T-cell (primary cell): ENCODE measurements at regions not wholly inside any gene's neighbourhood (a gene's known extent, or its start where the extent isn't known, plus 50 kb on each side); places are given as distances from the start of the nearest gene placed in this dataset.

Experiments used
- ATAC-seq, 4 experiments: fragments of 200-7000 bp in 3 of 4; fragments of 150-1000 bp in 1 of 4; cut with Tn5 transposase; replicated peaks in 1 of 4; 1 replicate in 3 of 4; 2 replicates in 1 of 4; pipeline ENCODE4 v1.10.0; 2021; ENCODE audit warnings: moderate library complexity in 3 of 4, mild to moderate bottlenecking in 2 of 4, moderate number of reproducible peaks in 1 of 4
- CTCF ChIA-PET, 2 donors: fragments of 300-600 bp; sonication (Branson Sonifier 250); formaldehyde crosslinking; loops; one replicate each; lab custom pipeline; 2022; ENCODE audit warnings: antibody characterized with exemption in 2 of 2; lab: Charles Lee
- POLR2A ChIA-PET, 2 donors: fragments of 300-600 bp; sonication (Branson Sonifier 250); formaldehyde crosslinking; loops; one replicate each; lab custom pipeline; 2022; ENCODE audit warnings: antibody characterized with exemption in 2 of 2; lab: Charles Lee
- DNase-seq, 35 experiments: peaks; one replicate each; pipeline versions ENCODE4 v3.0.0 to v3.0.0-alpha.2; 2013 to 2023
- H3K27ac ChIP-seq: one replicate; pipeline ENCODE4 v1.5.1; 2013; ENCODE audit warnings: low read length
- H3K27me3 ChIP-seq, 2 experiments: replicated peaks in 1 of 2; 1 replicate in 1 of 2; 2 replicates in 1 of 2; pipeline versions ENCODE4 v1.6.1 to v1.7.0; 2013; ENCODE audit warnings: low read length in 1 of 2, mixed read lengths in 1 of 2; ENCODE audit not compliant: control insufficient read depth in 2 of 2, insufficient read depth in 2 of 2; ENCODE audit errors: extremely low read depth in 1 of 2
- H3K36me3 ChIP-seq, 2 donors: 1 replicate in 1 of 2; 2 replicates in 1 of 2; pipeline versions ENCODE4 v1.6.1 to v1.7.0; 2013; ENCODE audit warnings: low read length in 1 of 2; ENCODE audit not compliant: control insufficient read depth in 2 of 2, insufficient read depth in 1 of 2; ENCODE audit errors: extremely low read depth in 1 of 2
- H3K4me1 ChIP-seq, 2 experiments: 1 replicate in 1 of 2; 2 replicates in 1 of 2; pipeline versions ENCODE4 v1.6.1 to v1.7.0; 2013; ENCODE audit warnings: low read length in 2 of 2, mixed read lengths in 1 of 2; ENCODE audit not compliant: insufficient read depth in 2 of 2, control insufficient read depth in 1 of 2; ENCODE audit errors: extremely low read depth in 1 of 2
- H3K4me3 ChIP-seq, 2 donors: 1 replicate in 1 of 2; 2 replicates in 1 of 2; pipeline versions ENCODE4 v1.5.1 to v1.7.0; 2013; ENCODE audit warnings: mild to moderate bottlenecking in 2 of 2, low read length in 1 of 2, moderate library complexity in 1 of 2; ENCODE audit not compliant: control insufficient read depth in 1 of 2; ENCODE audit errors: extremely low read depth in 1 of 2
- H3K9me3 ChIP-seq: 2 replicates; pipeline ENCODE4 v1.7.0; 2013
- H3K27ac Mint-ChIP-seq, 2 donors: one replicate each; pipeline ENCODE4 v1.8.0; 2020 to 2021; ENCODE audit warnings: mild to moderate bottlenecking in 2 of 2, mixed read lengths in 2 of 2
- H3K27me3 Mint-ChIP-seq, 2 donors: one replicate each; pipeline ENCODE4 v1.8.0; 2021 to 2022; ENCODE audit warnings: mixed read lengths in 2 of 2
- H3K36me3 Mint-ChIP-seq: one replicate; pipeline ENCODE4 v1.8.0; 2021; ENCODE audit warnings: mixed read lengths
- H3K4me1 Mint-ChIP-seq, 3 donors: one replicate each; pipeline ENCODE4 v1.8.0; 2020 to 2022; ENCODE audit warnings: mixed read lengths in 3 of 3, mild to moderate bottlenecking in 1 of 3
- H3K4me3 Mint-ChIP-seq, 3 donors: one replicate each; pipeline ENCODE4 v1.8.0; 2020 to 2022; ENCODE audit warnings: mild to moderate bottlenecking in 3 of 3, mixed read lengths in 3 of 3, moderate library complexity in 3 of 3
- H3K9me3 Mint-ChIP-seq, 3 donors: one replicate each; pipeline ENCODE4 v1.8.0; 2020 to 2022; ENCODE audit warnings: mixed read lengths in 3 of 3
- WGBS: methylation state at CpG from one replicate; pipeline ENCODE4 v1.1.5; 2013; ENCODE audit warnings: missing lambda C conversion rate; ENCODE audit not compliant: insufficient coverage; 5-methylcytosine and 5-hydroxymethylcytosine counted together

GRCh38 chr4:87901422-87901992 lies 68.7 kb downstream of the MEPE start:
- H3K36me3 ChIP-seq = no peaks in the 10 kb centered on the region
- peaks cover 0 to 5% of the 10 kb centered on the region in 2 experiments for H3K4me1 ChIP-seq
- no peak overlapping the region for H3K27ac ChIP-seq
- H3K4me3 ChIP-seq = no peak overlapping the region
- no peak overlapping the region for H3K4me3 Mint-ChIP-seq
- DNase-seq (no peak), ATAC-seq (no peak)
- no peaks in the 10 kb centered on the region for H3K36me3 Mint-ChIP-seq
- WGBS = no CpG with 5 or more reads among the region's 1 CpG
- H3K9me3 ChIP-seq = no peaks in the 10 kb centered on the region
- H3K27me3 ChIP-seq = peaks cover 0 to 2% of the 10 kb centered on the region in 2 experiments
- H3K27me3 Mint-ChIP-seq = peaks cover 11 to 22% of the 10 kb centered on the region in 2 donors
- H3K9me3 Mint-ChIP-seq = no peaks in the 10 kb centered on the region
- CTCF ChIA-PET = no interaction called here
- POLR2A ChIA-PET = no interaction called here
- H3K27ac Mint-ChIP-seq = no peak overlapping the region
- peaks cover 0 to 8% (median 4%) of the 10 kb centered on the region in 3 donors for H3K4me1 Mint-ChIP-seq

DNA sequence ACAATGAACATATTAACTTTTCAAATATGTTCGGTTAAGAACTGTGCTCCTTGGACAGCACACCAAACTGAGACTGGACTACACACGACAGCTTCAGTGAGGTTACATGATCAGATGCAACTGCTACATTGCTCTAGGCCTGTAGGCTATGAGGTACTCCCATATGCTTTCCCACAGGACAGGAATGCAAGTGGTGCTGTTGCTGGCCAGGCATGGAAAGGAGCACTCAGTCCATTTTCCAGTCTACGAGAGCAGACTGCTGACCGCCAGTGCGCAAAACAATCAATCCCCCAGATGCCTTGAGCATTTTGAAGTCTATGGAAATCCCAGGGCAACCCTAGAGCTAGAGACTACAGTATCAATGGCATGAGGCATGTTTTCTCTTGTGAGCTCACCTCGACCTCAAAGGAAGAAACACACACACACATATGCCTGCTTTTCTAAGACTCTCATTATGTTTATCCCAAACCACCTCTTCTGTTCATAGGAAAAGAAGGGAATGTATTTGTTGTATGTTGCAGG lies 70.8 kb upstream of the SPP1 start:
- Mint-ChIP-seq H3K36me3 (no peaks in the 10 kb centered on the region), H3K4me1 (no peaks in the 10 kb centered on the region), H3K4me3 (no peak overlapping the region), H3K27ac (no peak overlapping the region), H3K9me3 (no peaks in the 10 kb centered on the region), H3K27me3 (peaks cover 15 to 25% of the 10 kb centered on the region in 2 donors)
- 94% methylated on average over 5 of the region's 6 CpGs for WGBS
- Histone ChIP-seq H3K4me1 (peaks cover 0 to 5% of the 10 kb centered on the region in 2 experiments), H3K9me3 (no peaks in the 10 kb centered on the region), H3K27ac (no peak overlapping the region), H3K27me3 (peaks cover 0 to 4% of the 10 kb centered on the region in 2 experiments), H3K36me3 (no peaks in the 10 kb centered on the region), H3K4me3 (no peak overlapping the region)
- POLR2A ChIA-PET = no interaction called here
- CTCF ChIA-PET = no interaction called here
- ATAC-seq = no peak
- no peak for DNase-seq

DNA sequence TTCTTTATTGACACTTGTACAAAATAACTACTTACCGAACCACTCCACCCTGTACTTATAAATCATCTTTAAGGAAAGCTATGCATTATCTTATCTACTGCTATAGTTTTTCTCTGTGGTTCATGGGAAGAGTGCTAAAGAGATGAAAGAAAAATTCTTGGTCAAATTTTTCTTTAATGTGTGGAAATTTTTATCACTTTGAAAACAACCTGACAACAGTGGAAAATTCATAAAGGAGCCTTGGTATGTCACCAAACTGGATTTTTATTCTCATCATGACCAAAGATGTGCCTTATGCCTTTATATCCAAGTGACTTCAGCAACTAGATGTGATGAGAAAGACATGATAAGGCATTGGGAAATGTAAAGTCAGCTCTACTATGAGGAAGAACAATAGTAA lies 67.2 kb upstream of the SPP1 start:
- CTCF ChIA-PET = no interaction called here
- no peak for ATAC-seq
- WGBS = no CpG with 5 or more reads among the region's 1 CpG

GRCh38 chr4:87910795-87911194 lies 64.7 kb upstream of the SPP1 start:
- Mint-ChIP-seq H3K9me3 (no peaks in the 10 kb centered on the region), H3K27ac (no peak overlapping the region), H3K4me3 (no peak overlapping the region), H3K27me3 (peaks cover 11 to 19% of the 10 kb centered on the region in 2 donors), H3K36me3 (no peaks in the 10 kb centered on the region), H3K4me1 (no peaks in the 10 kb centered on the region)
- Histone ChIP-seq H3K27me3 (peaks cover 0 to 5% of the 10 kb centered on the region in 2 experiments), H3K4me3 (no peak overlapping the region), H3K27ac (no peak overlapping the region), H3K36me3 (no peaks in the 10 kb centered on the region), H3K4me1 (no peaks in the 10 kb centered on the region), H3K9me3 (no peaks in the 10 kb centered on the region)
- ATAC-seq = no peak
- CTCF ChIA-PET = no interaction called here
- no peak for DNase-seq
- POLR2A ChIA-PET = no interaction called here
- WGBS = 72% methylated on average over 3 of the region's 5 CpGs

More for the DNA sequence above, 67.2 kb upstream of the SPP1 start:
- peaks cover 18 to 21% of the 10 kb centered on the region in 2 donors for H3K27me3 Mint-ChIP-seq
- Histone ChIP-seq H3K9me3 (no peaks in the 10 kb centered on the region), H3K4me3 (no peak overlapping the region), H3K4me1 (no peaks in the 10 kb centered on the region), H3K36me3 (no peaks in the 10 kb centered on the region), H3K27me3 (peaks cover 0 to 5% of the 10 kb centered on the region in 2 experiments), H3K27ac (no peak overlapping the region)
- H3K4me3 Mint-ChIP-seq = no peak overlapping the region
- no peaks in the 10 kb centered on the region for H3K9me3 Mint-ChIP-seq
- POLR2A ChIA-PET = no interaction called here
- no peaks in the 10 kb centered on the region for H3K4me1 Mint-ChIP-seq
- H3K36me3 Mint-ChIP-seq = no peaks in the 10 kb centered on the region
- DNase-seq = no peak
- no peak overlapping the region for H3K27ac Mint-ChIP-seq

GRCh38 chr4:87911252-87911774 lies 64.2 kb upstream of the SPP1 start:
- POLR2A ChIA-PET = no interaction called here

DNA sequence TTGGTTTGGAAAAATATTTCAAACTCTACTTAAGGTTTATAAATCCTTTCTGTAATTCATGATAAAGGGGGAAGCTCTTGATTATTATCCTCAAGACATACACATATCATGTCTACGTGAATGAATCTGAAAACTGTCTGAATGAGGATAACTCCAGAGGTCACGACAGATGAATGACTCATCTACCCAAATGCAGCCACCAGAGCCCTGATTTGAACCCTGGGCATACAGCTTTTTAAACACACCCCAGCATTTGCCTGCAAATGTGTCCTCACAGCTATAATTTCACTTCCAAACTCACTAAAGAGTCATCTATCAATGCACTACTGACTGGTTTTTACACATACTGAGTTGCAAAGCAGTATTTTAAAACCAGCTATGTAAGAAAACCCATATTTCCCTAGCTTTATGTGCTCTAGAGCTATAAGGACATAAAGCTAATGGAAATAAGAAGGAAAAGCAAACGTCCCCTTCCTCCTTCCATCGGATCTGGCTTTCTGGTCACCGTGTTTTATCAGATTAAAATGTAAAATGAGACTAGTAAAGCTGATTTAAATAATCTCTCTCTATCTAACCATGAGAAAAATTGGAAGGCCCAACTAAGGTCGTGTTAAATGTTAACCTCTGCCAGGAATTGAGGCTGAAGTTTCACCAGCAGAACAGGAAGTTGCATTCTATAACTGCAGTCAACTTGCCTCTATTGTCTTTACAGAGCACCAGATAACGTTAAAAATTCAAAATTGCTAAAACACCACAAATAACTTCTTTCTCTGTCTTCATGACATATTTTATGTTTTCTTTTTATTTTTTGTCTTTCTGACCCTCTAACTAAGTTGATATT lies 63.1 kb upstream of the SPP1 start:
- Mint-ChIP-seq H3K27ac (no peak overlapping the region), H3K27me3 (peaks cover 8 to 16% of the 10 kb centered on the region in 2 donors), H3K9me3 (no peaks in the 10 kb centered on the region), H3K4me3 (no peak overlapping the region), H3K36me3 (no peaks in the 10 kb centered on the region), H3K4me1 (no peaks in the 10 kb centered on the region)
- ChIA-PET POLR2A (no interaction called here), CTCF (no interaction called here)
- H3K9me3 ChIP-seq = no peaks in the 10 kb centered on the region
- H3K4me1 ChIP-seq = no peaks in the 10 kb centered on the region
- no peak overlapping the region for H3K27ac ChIP-seq
- H3K4me3 ChIP-seq = no peak overlapping the region
- 71% methylated on average over 2 of the region's 7 CpGs for WGBS
- DNase-seq = no peak
- H3K27me3 ChIP-seq = peaks cover 0 to 3% of the 10 kb centered on the region in 2 experiments
- ATAC-seq = no peak
- no peaks in the 10 kb centered on the region for H3K36me3 ChIP-seq

More at GRCh38 chr4:87911252-87911774, 64.2 kb upstream of the SPP1 start:
- DNase-seq (no peak), ATAC-seq (no peak)
- Mint-ChIP-seq H3K27me3 (peaks cover 11 to 19% of the 10 kb centered on the region in 2 donors), H3K4me1 (no peaks in the 10 kb centered on the region), H3K27ac (no peak overlapping the region), H3K9me3 (no peaks in the 10 kb centered on the region), H3K36me3 (no peaks in the 10 kb centered on the region), H3K4me3 (no peak overlapping the region)
- no peaks in the 10 kb centered on the region for H3K4me1 ChIP-seq
- no peak overlapping the region for H3K27ac ChIP-seq
- no CpG with 5 or more reads among the region's 4 CpGs for WGBS
- H3K36me3 ChIP-seq = no peaks in the 10 kb centered on the region
- H3K9me3 ChIP-seq = no peaks in the 10 kb centered on the region
- H3K4me3 ChIP-seq = no peak overlapping the region
- CTCF ChIA-PET = no interaction called here
- H3K27me3 ChIP-seq = peaks cover 0 to 3% of the 10 kb centered on the region in 2 experiments
